ENCODE measurements at regions not wholly inside any gene's neighbourhood (a gene's known extent, or its start where the extent isn't known, plus 50 kb on each side); places are given as distances from the start of the nearest gene placed in this dataset.

GRCh38 chr14:56716705-56717104 lies 93.6 kb downstream of the OTX2 start:
- H3K9me3 Mint-ChIP-seq: no peaks in the 10 kb centered on the region
- H3K4me3 Mint-ChIP-seq: no peak overlapping the region
- peaks cover 12% of the 10 kb centered on the region for H3K27me3 Mint-ChIP-seq (ENCODE audit: low read depth)
- no peaks in the 10 kb centered on the region for H3K36me3 Mint-ChIP-seq (ENCODE audit: low read depth)
- no peak overlapping the region for H3K27ac Mint-ChIP-seq
- no peak for TF ChIP-seq CTCF (IDR thresholded peaks at IDR 0.05; ENCODE audit: unreplicated experiment in 3 of 3)
- H3K4me1 Mint-ChIP-seq: peaks cover 5% of the 10 kb centered on the region

DNA sequence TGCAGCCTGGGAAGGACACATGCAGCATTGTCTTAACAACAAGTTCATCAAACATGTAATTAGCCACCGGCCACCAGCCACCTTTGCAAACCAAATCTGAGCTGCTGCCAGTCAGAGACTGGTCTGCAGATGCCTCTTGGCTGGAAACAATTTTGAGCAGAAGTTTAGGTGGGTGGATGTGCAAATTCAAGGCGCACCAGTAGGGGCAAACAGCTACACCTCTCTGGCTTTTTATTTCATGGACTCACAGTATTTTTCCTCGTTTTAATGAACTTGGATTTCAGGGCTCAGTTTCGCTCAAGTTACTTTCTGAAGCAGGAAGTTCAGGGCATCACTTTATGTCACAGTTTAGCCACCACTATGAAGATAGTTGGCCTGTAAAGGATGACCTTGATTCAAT lies 94.3 kb downstream of the OTX2 start:
- no peaks in the 10 kb centered on the region for H3K36me3 Mint-ChIP-seq (ENCODE audit: low read depth)
- peaks cover under 1% of the 10 kb centered on the region for H3K4me1 Mint-ChIP-seq
- TF ChIP-seq CTCF (IDR thresholded peaks at IDR 0.05; ENCODE audit: unreplicated experiment in 3 of 3): no peak
- H3K9me3 Mint-ChIP-seq: no peaks in the 10 kb centered on the region
- H3K27ac Mint-ChIP-seq: no peak overlapping the region
- no peak overlapping the region for H3K4me3 Mint-ChIP-seq
- peaks cover 12% of the 10 kb centered on the region for H3K27me3 Mint-ChIP-seq (ENCODE audit: low read depth)

DNA sequence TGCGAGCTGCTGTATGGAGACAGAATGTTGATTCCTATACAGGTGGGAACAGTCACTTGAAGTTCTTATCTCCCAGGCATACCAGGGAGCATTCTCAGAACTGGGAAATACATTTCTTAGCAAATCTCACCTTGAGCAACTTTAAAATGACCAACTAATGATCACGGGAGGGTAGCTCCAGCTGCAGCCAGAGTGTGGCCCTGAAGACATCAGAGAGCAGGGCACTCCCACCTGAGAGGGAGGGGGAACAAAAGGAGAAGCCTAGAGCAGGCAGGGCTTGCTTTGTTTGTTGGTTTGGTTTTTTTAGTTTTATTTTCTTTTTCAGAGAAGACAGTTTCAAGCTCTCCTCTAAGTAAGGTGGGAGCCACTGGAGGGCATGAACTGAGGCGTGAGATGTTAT lies 101.1 kb downstream of the OTX2 start:
- Mint-ChIP-seq H3K4me1 (no peaks in the 10 kb centered on the region), H3K27ac (no peak overlapping the region), H3K9me3 (no peaks in the 10 kb centered on the region), H3K4me3 (no peak overlapping the region), H3K27me3 (ENCODE audit: low read depth) (peaks cover 14% of the 10 kb centered on the region), H3K36me3 (ENCODE audit: low read depth) (no peaks in the 10 kb centered on the region)
- no peak for TF ChIP-seq CTCF (IDR thresholded peaks at IDR 0.05; ENCODE audit: unreplicated experiment in 3 of 3)

DNA sequence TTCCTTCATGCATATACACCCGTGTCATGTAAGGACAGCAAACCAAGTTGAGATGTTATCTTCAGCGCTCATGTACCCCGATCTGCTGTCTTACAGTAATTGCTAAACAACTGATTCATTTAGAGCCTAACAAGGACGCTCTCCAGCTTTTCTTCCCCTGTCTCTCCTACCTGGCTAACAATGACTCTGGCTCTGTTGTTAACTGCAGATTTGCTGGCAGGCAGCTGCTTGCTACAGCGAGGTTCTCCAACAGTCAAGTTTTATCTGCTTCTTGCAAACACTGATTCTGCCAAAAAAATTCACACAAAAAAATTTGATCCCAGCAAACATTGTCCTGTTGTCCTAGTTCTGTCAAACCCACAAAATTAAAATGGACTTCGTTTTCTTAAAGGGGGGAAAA lies 101.6 kb downstream of the OTX2 start:
- Mint-ChIP-seq H3K27me3 (ENCODE audit: low read depth) (peaks cover 14% of the 10 kb centered on the region), H3K27ac (no peak overlapping the region), H3K4me3 (no peak overlapping the region), H3K4me1 (no peaks in the 10 kb centered on the region), H3K9me3 (no peaks in the 10 kb centered on the region), H3K36me3 (ENCODE audit: low read depth) (no peaks in the 10 kb centered on the region)
- no peak for TF ChIP-seq CTCF (IDR thresholded peaks at IDR 0.05; ENCODE audit: unreplicated experiment in 3 of 3)

DNA sequence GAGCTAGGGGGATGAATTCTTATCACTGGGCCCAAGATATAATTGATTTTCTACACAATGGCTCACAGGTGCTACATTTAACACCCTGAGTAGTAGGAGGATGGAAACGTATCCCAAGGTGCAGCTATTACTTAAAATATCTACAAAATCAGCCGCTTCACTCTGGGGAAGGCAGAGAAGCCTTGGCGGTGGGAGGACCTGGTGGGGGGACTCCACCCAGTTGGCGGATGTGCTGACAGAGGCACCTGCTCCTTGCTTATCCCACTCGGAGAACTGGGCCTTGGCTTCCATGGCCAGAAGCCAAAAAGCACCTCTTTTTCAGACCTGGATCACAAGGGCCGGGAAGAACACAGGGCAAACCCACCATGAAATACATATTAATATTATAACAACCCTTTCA lies 106.3 kb downstream of the OTX2 start:
- no peak for TF ChIP-seq CTCF (IDR thresholded peaks at IDR 0.05; ENCODE audit: unreplicated experiment in 3 of 3)
- H3K27ac Mint-ChIP-seq: no peak overlapping the region
- peaks cover 16% of the 10 kb centered on the region for H3K27me3 Mint-ChIP-seq (ENCODE audit: low read depth)
- H3K9me3 Mint-ChIP-seq: no peaks in the 10 kb centered on the region
- H3K4me1 Mint-ChIP-seq: no peaks in the 10 kb centered on the region
- no peak overlapping the region for H3K4me3 Mint-ChIP-seq
- H3K36me3 Mint-ChIP-seq (ENCODE audit: low read depth): no peaks in the 10 kb centered on the region

- no peaks in the 10 kb centered on the region for H3K9me3 Mint-ChIP-seq
- no peak overlapping the region for H3K27ac Mint-ChIP-seq
- H3K36me3 Mint-ChIP-seq (ENCODE audit: low read depth): no peaks in the 10 kb centered on the region
- no peak for TF ChIP-seq CTCF (IDR thresholded peaks at IDR 0.05; ENCODE audit: unreplicated experiment in 3 of 3)
- no peaks in the 10 kb centered on the region for H3K4me1 Mint-ChIP-seq
- H3K4me3 Mint-ChIP-seq: no peak overlapping the region
- H3K27me3 Mint-ChIP-seq (ENCODE audit: low read depth): peaks cover 14% of the 10 kb centered on the region
Measured at GRCh38 chr14:56702515-56702914, 107.8 kb downstream of the OTX2 start.

All from nephron (organoid).